HG03280 (cell line): ENCODE measurements at regions not wholly inside any gene's neighbourhood (a gene's known extent, or its start where the extent isn't known, plus 50 kb on each side); places are given as distances from the start of the nearest gene placed in this dataset.
"Not testable (repeated sequence)": the region's sequence is repeated elsewhere in the genome, so short reads cannot be mapped to it uniquely, and the experiment has no call there.

Source experiments
- ATAC-seq: cut with Tn5 transposase; IDR thresholded peaks from one replicate; pipeline ENCODE4 v1.9.1; 2021; ENCODE audit warnings: mild to moderate bottlenecking, moderate library complexity; ENCODE audit not compliant: unreplicated experiment

DNA sequence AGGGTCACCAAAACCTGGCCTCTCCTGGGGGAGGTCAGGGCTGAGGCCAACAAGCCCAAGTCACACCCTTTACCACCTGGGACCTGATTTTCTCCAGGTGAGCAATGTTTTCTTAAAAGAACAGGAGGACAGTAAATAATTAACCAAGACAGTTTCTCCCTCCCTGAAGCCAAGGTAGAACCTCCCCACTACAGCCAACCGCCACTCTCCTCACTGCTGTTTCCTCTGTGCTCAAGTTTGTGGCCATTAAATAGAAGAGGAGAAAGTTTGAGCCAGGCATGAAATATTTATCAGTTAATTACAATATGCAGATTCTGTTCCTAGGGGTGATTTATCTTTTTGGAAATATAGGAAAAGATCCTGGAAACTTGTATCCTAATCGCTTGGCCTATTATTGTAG is 150.6 kb upstream of the ANKRD20A1 start:
- ATAC-seq = not testable (repeated sequence)

DNA sequence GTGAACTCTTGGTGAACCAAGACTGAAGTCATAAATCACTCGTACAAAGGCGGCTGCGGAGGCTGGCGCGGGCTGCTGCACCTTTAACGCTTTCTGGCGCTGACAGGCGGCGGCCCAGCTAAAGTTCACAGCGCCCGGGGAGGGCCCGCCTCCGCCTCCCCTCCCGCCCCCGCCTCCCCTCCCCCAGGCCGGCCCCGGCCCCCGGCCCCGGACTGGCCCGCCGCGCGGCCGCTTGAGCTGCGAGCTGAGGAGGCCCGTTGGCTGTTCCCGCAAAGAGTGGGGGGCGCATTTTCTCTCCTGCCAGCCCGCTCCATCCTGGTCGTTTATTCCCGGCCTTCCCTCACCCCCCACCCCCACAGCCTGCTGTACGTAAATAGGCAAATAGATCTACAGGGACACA is 147.3 kb upstream of the ANKRD20A1 start:
- not testable (repeated sequence) for ATAC-seq

DNA sequence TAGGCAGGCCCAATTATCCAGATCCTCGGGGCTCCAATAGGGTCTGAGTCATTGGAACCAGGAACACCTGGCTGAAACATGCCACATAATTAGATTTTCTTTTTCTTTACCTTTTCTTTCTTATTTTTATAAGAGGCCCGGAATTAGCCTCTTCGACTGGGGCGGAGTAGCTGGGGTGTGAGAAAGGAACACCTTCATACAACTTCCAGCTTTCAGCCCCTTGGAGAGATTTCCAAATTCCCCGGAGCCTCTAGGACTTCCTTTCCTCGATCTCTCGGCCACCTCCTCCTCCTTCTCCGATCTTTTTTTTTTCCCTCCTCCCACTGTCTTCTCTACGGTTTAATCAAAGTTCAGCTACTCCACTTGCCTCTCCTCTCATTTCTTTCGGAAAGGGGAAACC is 146.8 kb upstream of the ANKRD20A1 start:
- not testable (repeated sequence) for ATAC-seq

GRCh38 chr9:67712956-67713355 is 145.8 kb upstream of the ANKRD20A1 start:
- ATAC-seq = not testable (repeated sequence)

DNA sequence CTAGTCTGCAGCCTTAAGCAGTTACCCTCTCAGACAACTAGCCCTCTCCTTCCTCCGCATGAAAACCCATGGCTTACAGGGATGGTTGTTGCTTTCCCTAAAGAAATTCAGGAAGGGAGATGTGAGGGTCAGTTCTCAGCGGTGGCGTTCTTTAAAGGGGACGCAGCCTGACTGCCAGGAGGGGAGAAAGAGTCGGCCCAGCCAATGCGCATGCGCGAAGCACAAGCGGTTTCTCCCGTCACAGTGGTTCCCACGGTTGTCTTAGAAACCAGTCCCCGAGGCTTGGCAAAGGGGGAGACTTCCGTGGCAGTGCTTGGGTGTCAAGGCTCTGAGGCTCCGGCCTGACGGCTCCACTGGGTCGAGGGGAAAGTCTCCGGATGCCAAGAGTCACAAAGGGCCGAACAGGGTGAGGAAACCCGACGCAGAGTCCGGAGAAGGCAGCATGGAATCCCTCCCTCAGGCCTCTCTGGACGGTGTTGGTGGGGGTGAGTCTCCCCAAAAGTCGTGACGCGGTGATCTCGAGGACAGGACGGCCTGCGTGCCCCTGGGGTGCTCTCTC is 140.8 kb upstream of the ANKRD20A1 start:
- ATAC-seq = not testable (repeated sequence)

DNA sequence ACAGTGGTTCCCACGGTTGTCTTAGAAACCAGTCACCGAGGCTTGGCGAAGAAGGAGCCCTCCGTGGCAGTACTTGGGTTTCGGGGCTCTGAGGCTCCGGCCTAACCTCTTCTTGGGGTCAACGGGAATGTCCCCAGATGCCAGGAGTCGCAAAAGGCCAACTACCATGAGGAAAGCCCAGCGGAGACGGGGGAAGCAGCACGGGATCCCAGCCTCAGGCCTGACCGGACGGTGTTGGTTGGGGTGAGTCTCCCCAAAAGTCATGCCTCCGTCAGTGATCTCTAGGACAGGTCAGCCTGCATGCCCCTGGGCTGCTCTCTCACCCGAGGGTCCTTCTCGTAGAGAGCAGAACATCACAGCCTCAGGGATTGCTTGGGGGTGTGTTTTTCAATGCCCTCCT is 138.2 kb upstream of the ANKRD20A1 start:
- not testable (repeated sequence) for ATAC-seq

GRCh38 chr9:67722460-67723090 is 136.2 kb upstream of the ANKRD20A1 start:
- ATAC-seq = peak; percentile 82

- ATAC-seq = not testable (repeated sequence)
Observed at GRCh38 chr9:67723185-67723584, 135.5 kb upstream of the ANKRD20A1 start.

DNA sequence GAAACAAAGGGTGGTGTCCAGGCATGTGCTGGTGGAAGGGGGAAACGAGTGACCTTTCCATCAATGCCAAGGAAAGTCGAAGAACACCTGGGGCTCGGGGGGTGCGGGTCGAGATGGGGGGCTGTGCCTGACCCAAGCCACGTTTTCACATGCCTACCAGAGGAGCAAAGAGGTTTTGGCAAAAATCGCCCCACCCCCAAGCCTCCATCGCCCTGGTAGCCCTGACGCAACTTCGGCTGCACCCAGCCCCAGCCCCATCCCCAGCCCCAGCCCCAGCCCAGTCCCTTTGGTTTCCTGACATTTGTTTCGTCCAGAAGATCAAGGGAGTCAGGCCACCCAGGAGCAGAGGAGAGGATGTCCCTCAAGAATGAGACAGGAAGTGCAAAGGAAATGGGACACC is 133.8 kb upstream of the ANKRD20A1 start:
- ATAC-seq = not testable (repeated sequence)

DNA sequence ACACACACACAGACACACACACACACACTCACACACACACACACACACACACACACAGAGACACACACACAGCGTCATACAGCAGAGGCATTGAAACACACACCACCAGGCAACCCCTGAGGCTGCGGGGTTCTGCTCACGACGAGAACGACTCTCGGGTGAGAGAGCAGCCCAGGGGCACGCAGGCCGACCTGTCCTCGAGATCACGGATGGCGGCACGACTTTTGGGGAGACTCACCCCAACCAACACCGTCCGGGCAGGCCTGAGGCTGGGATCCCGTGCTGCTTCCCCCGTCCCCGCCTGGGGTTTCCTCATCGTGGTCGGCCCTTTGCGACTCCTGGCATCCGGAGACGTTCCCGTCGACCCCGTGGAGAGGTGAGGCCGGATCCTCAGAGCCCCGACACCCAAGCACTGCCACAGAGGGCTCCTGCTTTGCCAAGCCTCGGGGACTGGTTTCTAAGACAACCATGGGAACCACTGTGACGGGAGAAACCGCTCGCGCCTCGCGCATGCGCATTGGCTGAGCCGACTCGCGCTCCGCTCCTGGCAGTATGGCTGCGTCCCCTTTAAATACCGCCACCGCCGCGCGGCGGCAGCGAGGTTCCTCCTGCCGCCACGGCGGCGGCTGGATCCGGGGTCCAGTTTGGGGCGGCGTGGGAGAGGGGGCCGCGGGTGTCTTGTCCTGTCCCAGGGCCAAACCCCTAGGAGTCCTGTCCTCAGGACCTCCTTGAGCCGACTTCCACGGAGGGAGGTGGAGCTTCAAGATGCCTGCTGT is 132.3 kb upstream of the ANKRD20A1 start:
- ATAC-seq = peak; percentile 84

GRCh38 chr9:67763133-67763532 is 95.6 kb upstream of the ANKRD20A1 start:
- not testable (repeated sequence) for ATAC-seq

DNA sequence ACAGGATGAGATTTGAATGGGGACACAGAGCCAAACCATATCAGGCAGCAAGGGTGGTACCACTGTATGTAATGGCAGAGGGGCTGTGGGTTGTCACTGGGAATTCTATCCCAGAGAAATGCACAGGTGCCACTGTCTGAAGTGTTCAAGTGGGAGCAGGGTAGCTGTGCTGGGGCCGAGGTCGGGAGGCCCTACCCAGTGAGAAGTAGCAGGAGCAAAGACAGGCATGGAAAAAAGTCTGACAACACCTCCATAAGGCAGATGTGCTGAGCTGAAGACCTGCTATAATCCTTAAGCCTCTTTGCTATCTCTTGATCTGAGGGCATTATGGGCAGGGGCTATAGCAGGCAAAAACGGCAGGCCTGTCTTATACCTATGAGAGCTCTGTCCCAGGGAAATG is 86.9 kb upstream of the ANKRD20A1 start:
- not testable (repeated sequence) for ATAC-seq

GRCh38 chr9:67800170-67800569 is 58.6 kb upstream of the ANKRD20A1 start:
- not testable (repeated sequence) for ATAC-seq
